GM23338 (cell line): ENCODE measurements at regions not wholly inside any gene's neighbourhood (a gene's known extent, or its start where the extent isn't known, plus 50 kb on each side); places are given as distances from the start of the nearest gene placed in this dataset.

ENCODE experiments used
- ATAC-seq: fragments of 200-7000 bp; cut with Tn5 transposase; 3 replicates; pipeline ENCODE4 v1.9.1; 2020
- DNase-seq: peaks from one replicate; pipeline ENCODE4 v3.0.0-alpha.2; 2015; ENCODE audit warnings: low spot score
- H2AFZ ChIP-seq: fragments of 200-600 bp; sonication (generic); 2 replicates; pipeline ENCODE4 v1.8.0; 2016; ENCODE audit warnings: antibody characterized with exemption, mild to moderate bottlenecking, moderate library complexity
- H3F3A ChIP-seq: fragments of 200-600 bp; sonication (generic); replicated peaks from 2 replicates; pipeline ENCODE4 v1.8.0; 2017; ENCODE audit warnings: antibody characterized with exemption, mixed run types, low read depth
- H3K27ac ChIP-seq: fragments of 200-600 bp; sonication (generic); 2 replicates; pipeline ENCODE4 v1.6.1; 2016; ENCODE audit warnings: low read depth
- H3K27me3 ChIP-seq: fragments of 200-600 bp; sonication (generic); 2 replicates; pipeline ENCODE4 v1.8.0; 2016; ENCODE audit warnings: mild to moderate bottlenecking, mixed run types, moderate library complexity; ENCODE audit not compliant: insufficient read depth
- H3K36me3 ChIP-seq: fragments of 200-600 bp; sonication (generic); 2 replicates; pipeline ENCODE4 v1.8.0; 2016; ENCODE audit warnings: mild to moderate bottlenecking; ENCODE audit not compliant: insufficient read depth
- H3K4me1 ChIP-seq: fragments of 200-600 bp; sonication (generic); 2 replicates; pipeline ENCODE4 v1.8.0; 2016; ENCODE audit warnings: mild to moderate bottlenecking, moderate library complexity; ENCODE audit not compliant: insufficient read depth
- H3K4me2 ChIP-seq: fragments of 200-600 bp; sonication (generic); 2 replicates; pipeline ENCODE4 v1.7.1; 2017; ENCODE audit warnings: mixed run types
- H3K4me3 ChIP-seq: fragments of 200-600 bp; sonication (generic); 2 replicates; pipeline ENCODE4 v1.6.1; 2016; ENCODE audit warnings: mixed run types
- H3K79me2 ChIP-seq: fragments of 200-600 bp; sonication (generic); replicated peaks from 2 replicates; pipeline ENCODE4 v1.8.0; 2017; ENCODE audit warnings: mild to moderate bottlenecking; ENCODE audit not compliant: insufficient read depth
- H3K9me2 ChIP-seq: fragments of 200-600 bp; sonication (generic); 2 replicates; pipeline ENCODE4 v1.8.0; 2017; ENCODE audit not compliant: insufficient read depth
- H4K20me1 ChIP-seq: fragments of 200-600 bp; sonication (generic); replicated peaks from 2 replicates; pipeline ENCODE4 v1.8.0; 2017; ENCODE audit warnings: mild to moderate bottlenecking; ENCODE audit not compliant: insufficient read depth
- H3K27ac Mint-ChIP-seq: 2 replicates; pipeline ENCODE4 v1.8.0; 2020; ENCODE audit warnings: inconsistent platforms, mild to moderate bottlenecking, moderate library complexity, mixed read lengths
- H3K27me3 Mint-ChIP-seq: 3 replicates; pipeline ENCODE4 v1.8.0; 2022; ENCODE audit warnings: low read depth, mild to moderate bottlenecking, moderate library complexity, mixed read lengths, inconsistent platforms; ENCODE audit not compliant: insufficient read depth, poor library complexity
- H3K36me3 Mint-ChIP-seq: 3 replicates; pipeline ENCODE4 v1.8.0; 2021; ENCODE audit warnings: low read depth, mild to moderate bottlenecking, inconsistent platforms, moderate library complexity, mixed read lengths
- H3K4me1 Mint-ChIP-seq: 3 replicates; pipeline ENCODE4 v1.8.0; 2020; ENCODE audit warnings: mild to moderate bottlenecking, inconsistent platforms, mixed read lengths
- H3K4me3 Mint-ChIP-seq: 3 replicates; pipeline ENCODE4 v1.8.0; 2021; ENCODE audit warnings: moderate library complexity, mild to moderate bottlenecking, inconsistent platforms, mixed read lengths
- H3K9me3 Mint-ChIP-seq: 3 replicates; pipeline ENCODE4 v1.8.0; 2020; ENCODE audit warnings: moderate library complexity, mild to moderate bottlenecking, inconsistent platforms, mixed read lengths
- EZH2 ChIP-seq: fragments of 200-600 bp; sonication (generic); IDR thresholded peaks from one replicate; pipeline ENCODE4 v1.8.0; 2017; ENCODE audit warnings: antibody characterized with exemption, mild to moderate bottlenecking, low read depth; ENCODE audit not compliant: unreplicated experiment
- EZH2phosphoT487 ChIP-seq: fragments of 200-600 bp; sonication (generic); IDR thresholded peaks from one replicate; pipeline ENCODE4 v1.8.1; 2018; ENCODE audit warnings: antibody characterized with exemption; ENCODE audit not compliant: unreplicated experiment
- JUNB ChIP-seq: IDR thresholded peaks from one replicate; pipeline ENCODE4 v1.6.1; 2016; ENCODE audit warnings: antibody characterized with exemption; ENCODE audit not compliant: unreplicated experiment
- POLR2AphosphoS5 ChIP-seq: IDR thresholded peaks from 2 replicates; pipeline ENCODE4 v1.6.1; 2016; ENCODE audit warnings: antibody characterized with exemption, low read depth
- ZNF114 ChIP-seq: fragments of 250-450 bp; sonication (Bioruptor Pico); IDR thresholded peaks from 2 replicates; pipeline ENCODE4 v1.5.0; 2020; ENCODE audit warnings: mild to moderate bottlenecking, moderate library complexity
- ZNF331 ChIP-seq: fragments of 250-450 bp; sonication (Bioruptor Pico); IDR thresholded peaks from 2 replicates; pipeline ENCODE4 v1.5.0; 2020; ENCODE audit warnings: low read depth, mild to moderate bottlenecking, moderate library complexity
- TF ChIP-seq, protein P1 (sequence below): fragments of 250-450 bp; sonication (Bioruptor Pico); IDR thresholded peaks from 2 replicates; pipeline ENCODE4 v1.5.0; 2020; ENCODE audit warnings: mild to moderate bottlenecking, moderate library complexity
- TF ChIP-seq, protein P2 (sequence below), 2 experiments: fragments of 200-600 bp in 1 of 2; sonication (generic) in 1 of 2; conservative IDR thresholded peaks; 2 replicates each; pipeline versions ENCODE4 v1.5.1 to v1.6.1; 2016 to 2017; ENCODE audit warnings: antibody characterized with exemption in 2 of 2, low read depth in 2 of 2, mild to moderate bottlenecking in 2 of 2, moderate library complexity in 1 of 2

DNA sequence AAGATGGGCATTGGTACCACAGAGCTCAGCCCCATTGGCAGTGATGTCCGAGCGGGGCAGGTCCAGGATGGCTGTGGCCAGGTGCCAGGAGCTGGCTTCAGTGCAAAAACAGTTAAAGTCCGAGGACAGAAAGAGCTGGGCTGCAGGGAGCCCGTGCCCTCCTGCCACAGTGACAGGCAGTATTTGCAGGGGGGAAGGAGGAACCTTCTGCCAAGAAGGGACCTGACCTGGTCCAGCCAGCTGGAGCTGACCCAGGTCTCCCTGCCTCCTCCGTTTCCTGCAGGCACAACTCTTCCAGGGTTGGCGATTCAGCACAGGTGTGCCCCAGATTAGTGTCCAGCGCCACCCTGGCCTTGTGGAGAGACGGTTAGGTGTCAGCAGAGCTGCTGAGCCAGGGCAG lies 199.0 kb downstream of the ENGASE start (continued):
- TF ChIP-seq, protein P1, sequence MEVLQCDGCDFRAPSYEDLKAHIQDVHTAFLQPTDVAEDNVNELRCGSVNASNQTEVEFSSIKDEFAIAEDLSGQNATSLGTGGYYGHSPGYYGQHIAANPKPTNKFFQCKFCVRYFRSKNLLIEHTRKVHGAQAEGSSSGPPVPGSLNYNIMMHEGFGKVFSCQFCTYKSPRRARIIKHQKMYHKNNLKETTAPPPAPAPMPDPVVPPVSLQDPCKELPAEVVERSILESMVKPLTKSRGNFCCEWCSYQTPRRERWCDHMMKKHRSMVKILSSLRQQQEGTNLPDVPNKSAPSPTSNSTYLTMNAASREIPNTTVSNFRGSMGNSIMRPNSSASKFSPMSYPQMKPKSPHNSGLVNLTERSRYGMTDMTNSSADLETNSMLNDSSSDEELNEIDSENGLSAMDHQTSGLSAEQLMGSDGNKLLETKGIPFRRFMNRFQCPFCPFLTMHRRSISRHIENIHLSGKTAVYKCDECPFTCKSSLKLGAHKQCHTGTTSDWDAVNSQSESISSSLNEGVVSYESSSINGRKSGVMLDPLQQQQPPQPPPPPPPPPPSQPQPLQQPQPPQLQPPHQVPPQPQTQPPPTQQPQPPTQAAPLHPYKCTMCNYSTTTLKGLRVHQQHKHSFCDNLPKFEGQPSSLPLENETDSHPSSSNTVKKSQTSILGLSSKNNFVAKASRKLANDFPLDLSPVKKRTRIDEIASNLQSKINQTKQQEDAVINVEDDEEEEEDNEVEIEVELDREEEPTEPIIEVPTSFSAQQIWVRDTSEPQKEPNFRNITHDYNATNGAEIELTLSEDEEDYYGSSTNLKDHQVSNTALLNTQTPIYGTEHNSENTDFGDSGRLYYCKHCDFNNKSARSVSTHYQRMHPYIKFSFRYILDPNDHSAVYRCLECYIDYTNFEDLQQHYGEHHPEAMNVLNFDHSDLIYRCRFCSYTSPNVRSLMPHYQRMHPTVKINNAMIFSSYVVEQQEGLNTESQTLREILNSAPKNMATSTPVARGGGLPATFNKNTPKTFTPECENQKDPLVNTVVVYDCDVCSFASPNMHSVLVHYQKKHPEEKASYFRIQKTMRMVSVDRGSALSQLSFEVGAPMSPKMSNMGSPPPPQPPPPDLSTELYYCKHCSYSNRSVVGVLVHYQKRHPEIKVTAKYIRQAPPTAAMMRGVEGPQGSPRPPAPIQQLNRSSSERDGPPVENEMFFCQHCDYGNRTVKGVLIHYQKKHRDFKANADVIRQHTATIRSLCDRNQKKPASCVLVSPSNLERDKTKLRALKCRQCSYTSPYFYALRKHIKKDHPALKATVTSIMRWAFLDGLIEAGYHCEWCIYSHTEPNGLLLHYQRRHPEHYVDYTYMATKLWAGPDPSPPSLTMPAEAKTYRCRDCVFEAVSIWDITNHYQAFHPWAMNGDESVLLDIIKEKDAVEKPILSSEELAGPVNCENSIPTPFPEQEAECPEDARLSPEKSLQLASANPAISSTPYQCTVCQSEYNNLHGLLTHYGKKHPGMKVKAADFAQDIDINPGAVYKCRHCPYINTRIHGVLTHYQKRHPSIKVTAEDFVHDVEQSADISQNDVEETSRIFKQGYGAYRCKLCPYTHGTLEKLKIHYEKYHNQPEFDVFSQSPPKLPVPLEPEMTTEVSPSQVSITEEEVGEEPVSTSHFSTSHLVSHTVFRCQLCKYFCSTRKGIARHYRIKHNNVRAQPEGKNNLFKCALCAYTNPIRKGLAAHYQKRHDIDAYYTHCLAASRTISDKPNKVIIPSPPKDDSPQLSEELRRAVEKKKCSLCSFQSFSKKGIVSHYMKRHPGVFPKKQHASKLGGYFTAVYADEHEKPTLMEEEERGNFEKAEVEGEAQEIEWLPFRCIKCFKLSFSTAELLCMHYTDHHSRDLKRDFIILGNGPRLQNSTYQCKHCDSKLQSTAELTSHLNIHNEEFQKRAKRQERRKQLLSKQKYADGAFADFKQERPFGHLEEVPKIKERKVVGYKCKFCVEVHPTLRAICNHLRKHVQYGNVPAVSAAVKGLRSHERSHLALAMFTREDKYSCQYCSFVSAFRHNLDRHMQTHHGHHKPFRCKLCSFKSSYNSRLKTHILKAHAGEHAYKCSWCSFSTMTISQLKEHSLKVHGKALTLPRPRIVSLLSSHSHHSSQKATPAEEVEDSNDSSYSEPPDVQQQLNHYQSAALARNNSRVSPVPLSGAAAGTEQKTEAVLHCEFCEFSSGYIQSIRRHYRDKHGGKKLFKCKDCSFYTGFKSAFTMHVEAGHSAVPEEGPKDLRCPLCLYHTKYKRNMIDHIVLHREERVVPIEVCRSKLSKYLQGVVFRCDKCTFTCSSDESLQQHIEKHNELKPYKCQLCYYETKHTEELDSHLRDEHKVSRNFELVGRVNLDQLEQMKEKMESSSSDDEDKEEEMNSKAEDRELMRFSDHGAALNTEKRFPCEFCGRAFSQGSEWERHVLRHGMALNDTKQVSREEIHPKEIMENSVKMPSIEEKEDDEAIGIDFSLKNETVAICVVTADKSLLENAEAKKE (CRISPR knock-in tag): no peak
- TF ChIP-seq JUNB: no peak
- TF ChIP-seq ZNF114 (CRISPR knock-in tag): no peak
- TF ChIP-seq EZH2phosphoT487: no peak
- TF ChIP-seq EZH2: no peak

DNA sequence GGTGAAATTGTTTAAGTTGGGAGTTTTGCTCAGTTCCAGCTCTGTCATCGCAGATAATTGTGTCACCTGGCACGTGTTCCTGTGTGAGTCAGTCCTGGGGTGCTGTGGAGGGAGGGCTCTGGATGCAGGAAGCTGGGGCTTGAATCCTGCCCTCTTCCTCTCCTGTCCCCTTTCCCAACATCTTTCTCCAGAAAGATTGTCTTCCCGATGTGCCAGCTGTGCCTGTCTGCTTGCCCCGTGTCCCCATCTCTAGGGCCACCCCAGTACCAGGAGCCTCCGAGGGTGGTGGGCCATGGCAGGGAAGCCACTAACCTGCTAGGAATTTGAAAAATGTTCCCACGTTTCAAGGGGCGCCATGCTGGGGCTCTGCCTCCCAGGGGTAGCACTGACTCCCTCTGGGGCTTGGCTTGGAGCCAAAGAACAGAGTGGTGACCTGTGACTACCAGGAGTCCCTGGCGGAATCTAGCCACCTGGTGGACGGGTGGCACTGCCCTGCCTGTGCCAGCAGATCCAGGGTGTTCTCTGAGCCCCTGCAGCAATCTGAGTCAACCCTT lies 198.1 kb downstream of the ENGASE start:
- H2AFZ ChIP-seq: no peak overlapping the region
- H3K27me3 ChIP-seq: no peaks in the 10 kb centered on the region
- Mint-ChIP-seq H3K27ac (no peak overlapping the region), H3K9me3 (no peaks in the 10 kb centered on the region), H3K4me1 (peaks cover 51% of the 10 kb centered on the region), H3K27me3 (peaks cover 33% of the 10 kb centered on the region), H3K4me3 (no peak overlapping the region), H3K36me3 (no peaks in the 10 kb centered on the region)
- H3K27ac ChIP-seq: no peak overlapping the region
- no peaks in the 10 kb centered on the region for H3K79me2 ChIP-seq
- H4K20me1 ChIP-seq: no peaks in the 10 kb centered on the region
- H3K4me2 ChIP-seq: no peak overlapping the region
- no peaks in the 10 kb centered on the region for H3F3A ChIP-seq
- H3K4me1 ChIP-seq: peaks cover 15% of the 10 kb centered on the region; the same call in 1 of the 2 replicates
- no peaks in the 10 kb centered on the region for H3K36me3 ChIP-seq
- ATAC-seq (no peak; the same call in 2 of the 3 replicates), DNase-seq (no peak)
- H3K4me3 ChIP-seq: no peak overlapping the region
- H3K9me2 ChIP-seq: no peaks in the 10 kb centered on the region
- TF ChIP-seq POLR2AphosphoS5 (no peak), ZNF331 (CRISPR knock-in tag) (no peak), ZNF114 (CRISPR knock-in tag) (no peak), JUNB (no peak)
- TF ChIP-seq, protein P2, sequence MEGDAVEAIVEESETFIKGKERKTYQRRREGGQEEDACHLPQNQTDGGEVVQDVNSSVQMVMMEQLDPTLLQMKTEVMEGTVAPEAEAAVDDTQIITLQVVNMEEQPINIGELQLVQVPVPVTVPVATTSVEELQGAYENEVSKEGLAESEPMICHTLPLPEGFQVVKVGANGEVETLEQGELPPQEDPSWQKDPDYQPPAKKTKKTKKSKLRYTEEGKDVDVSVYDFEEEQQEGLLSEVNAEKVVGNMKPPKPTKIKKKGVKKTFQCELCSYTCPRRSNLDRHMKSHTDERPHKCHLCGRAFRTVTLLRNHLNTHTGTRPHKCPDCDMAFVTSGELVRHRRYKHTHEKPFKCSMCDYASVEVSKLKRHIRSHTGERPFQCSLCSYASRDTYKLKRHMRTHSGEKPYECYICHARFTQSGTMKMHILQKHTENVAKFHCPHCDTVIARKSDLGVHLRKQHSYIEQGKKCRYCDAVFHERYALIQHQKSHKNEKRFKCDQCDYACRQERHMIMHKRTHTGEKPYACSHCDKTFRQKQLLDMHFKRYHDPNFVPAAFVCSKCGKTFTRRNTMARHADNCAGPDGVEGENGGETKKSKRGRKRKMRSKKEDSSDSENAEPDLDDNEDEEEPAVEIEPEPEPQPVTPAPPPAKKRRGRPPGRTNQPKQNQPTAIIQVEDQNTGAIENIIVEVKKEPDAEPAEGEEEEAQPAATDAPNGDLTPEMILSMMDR (conservative IDR thresholded peaks at IDR 0.05; ENCODE audit: low read depth in 2 of 2): no peak
- TF ChIP-seq, protein P1 (CRISPR knock-in tag): no peak
